HG03175 (cell line): ENCODE measurements at regions not wholly inside any gene's neighbourhood (a gene's known extent, or its start where the extent isn't known, plus 50 kb on each side); places are given as distances from the start of the nearest gene placed in this dataset.
"Not testable (repeated sequence)": the region's sequence is repeated elsewhere in the genome, so short reads cannot be mapped to it uniquely, and the experiment has no call there.

Source experiments
- ATAC-seq: cut with Tn5 transposase; IDR thresholded peaks from one replicate; pipeline ENCODE4 v1.9.1; 2021; ENCODE audit warnings: mild to moderate bottlenecking, moderate library complexity; ENCODE audit not compliant: unreplicated experiment

- ATAC-seq, result not testable (repeated sequence)
Observed at GRCh38 chrX:23458957-23459356, 124.3 kb downstream of the PTCHD1 start.

- no peak for ATAC-seq
Observed at GRCh38 chrX:23465105-23465791, 130.6 kb downstream of the PTCHD1 start.

GRCh38 chrX:23465985-23466384 is 131.3 kb downstream of the PTCHD1 start:
- no peak for ATAC-seq

- no peak for ATAC-seq
Observed at GRCh38 chrX:23478056-23478455, 143.4 kb downstream of the PTCHD1 start.

- no peak for ATAC-seq
Observed at GRCh38 chrX:23478561-23478960, 143.9 kb downstream of the PTCHD1 start.

- no peak for ATAC-seq
Observed at GRCh38 chrX:23482561-23482960, 147.9 kb downstream of the PTCHD1 start.

- no peak for ATAC-seq
Observed at GRCh38 chrX:23483396-23483795, 148.7 kb downstream of the PTCHD1 start.

GRCh38 chrX:23493941-23494374 is 159.3 kb downstream of the PTCHD1 start:
- peak; percentile 72 for ATAC-seq

GRCh38 chrX:23494741-23495140 is 160.1 kb downstream of the PTCHD1 start:
- ATAC-seq, result no peak

- peak; percentile 49 for ATAC-seq
Observed at GRCh38 chrX:23497919-23498318, 163.3 kb downstream of the PTCHD1 start.

GRCh38 chrX:23501974-23502373 is 165.3 kb upstream of the PRDX4 start:
- no peak for ATAC-seq

GRCh38 chrX:23503835-23504539 is 163.3 kb upstream of the PRDX4 start:
- no peak for ATAC-seq

GRCh38 chrX:23504540-23504884 is 162.8 kb upstream of the PRDX4 start:
- no peak for ATAC-seq

- no peak for ATAC-seq
Observed at GRCh38 chrX:23504895-23505294, 162.4 kb upstream of the PRDX4 start.

GRCh38 chrX:23505531-23506303 is 161.6 kb upstream of the PRDX4 start:
- ATAC-seq, result no peak

GRCh38 chrX:23509256-23509655 is 158.0 kb upstream of the PRDX4 start:
- ATAC-seq, result no peak

- no peak for ATAC-seq
Observed at GRCh38 chrX:23511793-23512192, 155.5 kb upstream of the PRDX4 start.

- no peak for ATAC-seq
Observed at GRCh38 chrX:23513121-23513520, 154.2 kb upstream of the PRDX4 start.

- no peak for ATAC-seq
Observed at GRCh38 chrX:23514082-23514481, 153.2 kb upstream of the PRDX4 start.

- no peak for ATAC-seq
Observed at GRCh38 chrX:23515028-23515427, 152.3 kb upstream of the PRDX4 start.

GRCh38 chrX:23523026-23523657 is 144.2 kb upstream of the PRDX4 start:
- not testable (repeated sequence) for ATAC-seq
